ENCODE measurements at regions not wholly inside any gene's neighbourhood (a gene's known extent, or its start where the extent isn't known, plus 50 kb on each side); places are given as distances from the start of the nearest gene placed in this dataset.

DNA sequence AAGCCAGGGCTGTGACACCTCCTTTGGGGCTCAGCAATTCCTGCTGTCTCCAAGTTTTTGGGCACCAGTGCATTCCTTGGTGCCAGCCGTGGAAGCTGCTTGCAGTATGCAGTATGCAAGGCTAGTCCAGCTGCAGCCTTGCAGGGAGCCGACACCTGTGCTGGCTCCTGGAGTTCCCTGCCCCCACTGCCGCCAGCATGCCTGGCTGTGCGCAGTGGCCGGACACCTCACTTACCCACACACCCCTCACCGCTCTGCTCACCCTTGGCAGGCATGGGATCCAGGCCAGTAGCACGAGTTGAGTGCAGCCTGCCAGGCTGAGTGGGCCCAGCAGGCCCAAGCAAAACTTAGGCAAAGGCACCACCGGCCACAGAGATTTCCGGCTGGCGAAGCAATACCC, 77.4 kb downstream of the SAMD9 start:
- H3K18ac ChIP-seq (ENCODE audit: extremely low read depth, low read length) = peak overlapping the region; percentile 71; the same call in 1 of the 2 replicates
- DNase-seq (ENCODE audit: low read depth in 1 of 2, low spot score in 2 of 2) = peak in 1 of 2 experiments; percentile 50

More for the DNA sequence above, 77.4 kb downstream of the SAMD9 start:
- Histone ChIP-seq H3K14ac (ENCODE audit: insufficient read length) (no peak overlapping the region), H3K9ac (replicated peaks in 1 of 4; ENCODE audit: extremely low read depth in 1 of 4, low read depth in 3 of 4, low read length in 3 of 4) (no peak overlapping the region), H3K27ac (ENCODE audit: low read depth, low read length) (no peak overlapping the region), H3K27me3 (replicated peaks in 1 of 4; ENCODE audit: control insufficient read depth in 3 of 4, extremely low read depth in 1 of 4, insufficient read depth in 3 of 4, low read length in 3 of 4) (peaks cover 2 to 13% (median 10%) of the 10 kb centered on the region in 4 experiments; a peak in 5 of 7 replicates), H3K23me2 (ENCODE audit: low read depth, low read length) (peaks cover 10% of the 10 kb centered on the region; the same call in 1 of the 2 replicates), H3K36me3 (ENCODE audit: control insufficient read depth in 2 of 4, insufficient read depth in 4 of 4, low read length in 3 of 4) (no peaks in the 10 kb centered on the region), H2BK20ac (ENCODE audit: low read length) (no peak overlapping the region), H3K56ac (replicated peaks; ENCODE audit: insufficient read length, low read depth, low read length) (no peak overlapping the region), H3K23ac (ENCODE audit: insufficient read length) (no peak overlapping the region), H3K9me3 (ENCODE audit: insufficient read depth in 2 of 2, low read depth in 1 of 2, low read length in 1 of 2) (no peaks in the 10 kb centered on the region), H3K79me2 (ENCODE audit: control insufficient read depth in 1 of 2, insufficient read depth in 2 of 2, low read length in 2 of 2) (no peaks in the 10 kb centered on the region), H2AFZ (ENCODE audit: low read length) (no peak overlapping the region), H3K4me1 (replicated peaks in 1 of 4; ENCODE audit: control insufficient read depth in 3 of 4, insufficient read depth in 4 of 4, low read length in 3 of 4) (peaks cover 3 to 20% (median 12%) of the 10 kb centered on the region in 4 experiments), H3K79me1 (ENCODE audit: low read depth, low read length) (peaks cover 2% of the 10 kb centered on the region; the same call in 1 of the 2 replicates), H2BK12ac (ENCODE audit: low read depth, low read length) (peak overlapping the region; percentile 9; the same call in 1 of the 2 replicates), H3K4ac (replicated peaks; ENCODE audit: insufficient read length, low read depth, low read length) (no peak overlapping the region), H2AK5ac (ENCODE audit: low read depth, low read length) (no peak overlapping the region), H2BK5ac (ENCODE audit: low read depth, low read length) (0 out of 2 replicates have a peak overlapping the region, but pooled peaks have one; percentile 24), H3K4me2 (ENCODE audit: insufficient read depth in 1 of 2, low read depth in 2 of 2, low read length in 2 of 2) (0 out of 4 replicates have a peak overlapping the region, but pooled peaks of 1 of the 2 experiments have one; percentile 23), H2BK15ac (ENCODE audit: low read length) (no peak overlapping the region; the same call in 1 of the 2 replicates), H4K5ac (ENCODE audit: insufficient read length, low read depth, low read length) (no peak overlapping the region), H4K8ac (ENCODE audit: extremely low read depth, insufficient read depth, low read length) (no peak overlapping the region), H4K20me1 (replicated peaks in 1 of 2; ENCODE audit: control insufficient read depth in 1 of 2, insufficient read depth in 2 of 2, low read length in 2 of 2) (no peaks in the 10 kb centered on the region), H3K4me3 (ENCODE audit: extremely low read depth in 1 of 4, insufficient read depth in 2 of 4, low read depth in 3 of 4, low read length in 4 of 4) (no peak overlapping the region), H4K91ac (replicated peaks; ENCODE audit: insufficient read length, low read length) (no peak overlapping the region), H2BK120ac (replicated peaks; ENCODE audit: low read depth, low read length) (no peak overlapping the region)
- no peak for FAIRE-seq
- ChIA-PET CTCF (ENCODE audit: partially characterized antibody) (interaction anchor here (0.8 to 1.3 kb wide), 3 partner anchors 49 to 160 kb away, joined by 3 to 6 read pairs (median 3); no protein-coding TSS in a partner anchor), POLR2A (ENCODE audit: partially characterized antibody) (no interaction called here)
- whole genome bisulfite sequencing, 2 experiments (ENCODE audit: extremely low coverage in 1 of 2, insufficient coverage in 1 of 2, insufficient read length in 1 of 2, insufficient replicate concordance in 2 of 2, low coverage in 1 of 2, low lambda C conversion rate in 2 of 2, missing lambda C conversion rate in 1 of 2) = 82% methylated on average over 10 of the region's 10 CpGs; no CpG with 5 or more reads in 1 of the 2 experiments
- TF ChIP-seq MAFK (IDR thresholded peaks at IDR 0.05; ENCODE audit: low read depth, low read length) (no peak), FOSL1 (IDR thresholded peaks at IDR 0.05; ENCODE audit: insufficient read depth, low read depth, low read length) (no peak), TCF12 (IDR thresholded peaks at IDR 0.05; ENCODE audit: low read depth, low read length) (0 out of 2 replicates have a peak, but pooled peaks have one; percentile 42), GABPA (IDR thresholded peaks at IDR 0.05; ENCODE audit: borderline replicate concordance, insufficient read depth, low read length) (no peak)
